Naive B cell (primary cell): ENCODE measurements at regions not wholly inside any gene's neighbourhood (a gene's known extent, or its start where the extent isn't known, plus 50 kb on each side); places are given as distances from the start of the nearest gene placed in this dataset.
"Not testable (repeated sequence)": the region's sequence is repeated elsewhere in the genome, so short reads cannot be mapped to it uniquely, and the experiment has no call there.

Source experiments
- ATAC-seq, 2 donors: fragments of 150-1000 bp; cut with Tn5 transposase; 2 replicates each; pipeline ENCODE4 v1.10.0; 2021; ENCODE audit warnings: low read depth in 2 of 2, mild to moderate bottlenecking in 2 of 2, moderate library complexity in 2 of 2
- DNase-seq: peaks from one replicate; pipeline ENCODE4 v3.0.0; 2022
- H3K27ac Mint-ChIP-seq, 6 donors: one replicate each; pipeline ENCODE4 v1.8.0; 2020 to 2022; ENCODE audit warnings: mild to moderate bottlenecking in 6 of 6, mixed read lengths in 6 of 6, moderate library complexity in 5 of 6, inconsistent platforms in 2 of 6
- H3K27me3 Mint-ChIP-seq, 3 donors: one replicate each; pipeline ENCODE4 v1.8.0; 2021 to 2022; ENCODE audit warnings: mixed read lengths in 3 of 3, mild to moderate bottlenecking in 1 of 3
- H3K36me3 Mint-ChIP-seq, 2 donors: one replicate each; pipeline ENCODE4 v1.8.0; 2020 to 2022; ENCODE audit warnings: mixed read lengths in 2 of 2, inconsistent platforms in 1 of 2, mild to moderate bottlenecking in 1 of 2
- H3K4me1 Mint-ChIP-seq, 3 donors: one replicate each; pipeline ENCODE4 v1.8.0; 2020 to 2022; ENCODE audit warnings: mixed read lengths in 3 of 3, inconsistent platforms in 1 of 3, mild to moderate bottlenecking in 1 of 3, moderate library complexity in 1 of 3
- H3K4me3 Mint-ChIP-seq, 8 donors: one replicate each; pipeline ENCODE4 v1.8.0; 2020 to 2022; ENCODE audit warnings: mild to moderate bottlenecking in 8 of 8, mixed read lengths in 8 of 8, moderate library complexity in 8 of 8, inconsistent platforms in 2 of 8
- H3K9me3 Mint-ChIP-seq, 7 donors: one replicate each; pipeline ENCODE4 v1.8.0; 2020 to 2022; ENCODE audit warnings: mixed read lengths in 7 of 7, mild to moderate bottlenecking in 5 of 7, inconsistent platforms in 2 of 7, moderate library complexity in 1 of 7

DNA sequence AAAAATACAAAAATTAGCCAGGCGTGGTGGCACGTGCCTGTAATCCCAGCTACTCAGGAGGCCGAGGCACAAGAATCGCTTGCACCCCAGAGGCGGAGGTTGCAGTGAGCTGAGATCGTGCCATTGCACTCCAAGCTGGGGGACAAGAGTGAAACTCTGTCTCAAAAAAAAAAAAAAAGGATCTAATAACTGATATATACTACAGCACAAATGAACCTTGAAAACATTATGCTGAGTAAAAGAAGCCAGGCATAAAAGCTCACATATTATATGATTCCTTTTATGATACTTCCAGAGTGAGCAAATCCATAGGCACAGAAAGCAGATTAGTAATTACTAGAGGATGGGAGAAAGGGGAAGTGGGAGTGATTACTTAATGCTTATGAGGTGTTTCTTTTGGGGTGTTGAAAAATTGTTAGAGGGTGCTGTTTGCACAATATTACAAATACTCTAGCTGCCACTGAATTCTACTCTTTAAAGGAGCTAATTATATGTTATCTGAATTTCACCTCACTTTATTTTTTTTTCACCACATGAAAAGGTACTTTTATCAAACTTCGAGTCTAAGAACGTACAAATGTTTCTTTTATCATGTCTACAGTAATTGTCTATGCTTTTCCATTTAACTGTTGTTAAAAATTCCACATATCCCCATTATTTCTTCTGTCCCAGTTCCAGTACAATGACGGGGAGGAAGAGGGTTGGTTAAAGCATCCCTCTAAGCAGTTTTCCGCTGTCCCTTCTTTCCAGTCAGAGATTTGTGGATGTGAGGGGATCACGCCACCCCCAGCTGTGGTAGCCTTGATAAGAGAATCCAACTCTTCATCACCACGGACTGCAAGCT lies 77.7 kb upstream of the FAM174B start:
- H3K27me3 Mint-ChIP-seq: peaks cover 21 to 30% (median 24%) of the 10 kb centered on the region in 3 donors
- H3K9me3 Mint-ChIP-seq: peaks cover 0 to 5% (median 0%) of the 10 kb centered on the region in 7 donors
- peak overlapping the region in 1 of 6 donors; percentile 21 for H3K27ac Mint-ChIP-seq
- H3K4me3 Mint-ChIP-seq: peak overlapping the region; percentile 29 to 92 (median 80)
- DNase-seq (no peak), ATAC-seq (peak in 1 of 2 donors; percentile 32)
- H3K4me1 Mint-ChIP-seq: peaks cover 0 to 22% (median 0%) of the 10 kb centered on the region in 3 donors
- H3K36me3 Mint-ChIP-seq: peaks cover 0 to 5% of the 10 kb centered on the region in 2 donors

DNA sequence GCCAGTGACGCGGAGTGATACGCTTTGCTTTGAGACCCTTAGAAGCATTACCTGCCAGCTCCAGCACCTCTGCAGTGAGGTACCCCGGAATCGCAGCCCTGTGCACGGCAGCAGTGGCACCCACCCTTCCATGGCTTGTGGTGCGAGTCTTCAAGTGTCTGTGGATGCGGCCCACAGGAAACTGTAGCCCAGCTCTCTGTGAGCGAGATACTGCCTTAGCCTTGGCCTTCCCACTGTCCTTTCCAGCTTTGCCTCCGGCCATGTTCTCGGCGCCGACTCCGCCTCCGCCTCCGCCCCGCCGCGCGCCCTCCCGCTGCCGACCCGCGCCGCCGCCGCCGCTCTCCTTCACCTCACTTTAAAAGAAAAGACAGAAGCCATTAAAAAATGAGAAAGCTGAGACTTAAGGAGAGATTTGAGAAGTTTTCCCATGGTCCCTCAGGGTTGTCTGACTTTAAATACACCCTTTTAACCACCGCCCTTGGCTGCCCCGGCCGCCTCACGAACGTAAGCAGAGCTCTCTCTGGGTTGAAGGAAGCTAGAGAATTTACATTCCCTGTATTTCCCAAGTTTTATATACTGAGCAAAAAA lies 78.5 kb upstream of the FAM174B start:
- peaks cover 0 to 5% of the 10 kb centered on the region in 2 donors for H3K36me3 Mint-ChIP-seq
- peaks cover 0 to 16% (median 0%) of the 10 kb centered on the region in 3 donors for H3K4me1 Mint-ChIP-seq
- H3K27ac Mint-ChIP-seq: peak overlapping the region in 1 of 6 donors; percentile 76
- peaks cover 0 to 5% (median 0%) of the 10 kb centered on the region in 7 donors for H3K9me3 Mint-ChIP-seq
- ATAC-seq: peak in 1 of 2 donors; percentile 18
- peak overlapping the region; percentile 64 to 92 (median 86) for H3K4me3 Mint-ChIP-seq
- DNase-seq: no peak
- H3K27me3 Mint-ChIP-seq: peaks cover 21 to 30% (median 28%) of the 10 kb centered on the region in 3 donors

DNA sequence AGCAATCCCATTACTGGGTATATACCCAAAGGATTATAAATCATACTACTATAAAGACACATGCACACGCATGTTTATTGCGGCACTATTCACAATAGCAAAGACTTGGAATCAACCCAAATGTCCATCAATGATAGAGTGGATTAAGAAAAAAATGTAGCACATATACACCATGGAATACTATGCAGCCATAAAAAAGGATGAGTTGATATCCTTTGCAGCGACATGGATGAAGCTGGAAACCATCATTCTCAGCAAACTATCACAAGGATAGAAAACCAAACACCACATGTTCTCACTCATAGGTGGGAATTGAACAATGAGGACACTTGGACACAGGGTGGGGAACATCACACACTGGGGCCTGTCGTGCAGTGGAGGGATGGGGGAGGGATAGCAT lies 83.7 kb upstream of the FAM174B start:
- not testable (repeated sequence) for H3K4me1 Mint-ChIP-seq, H3K27ac Mint-ChIP-seq, H3K4me3 Mint-ChIP-seq

DNA sequence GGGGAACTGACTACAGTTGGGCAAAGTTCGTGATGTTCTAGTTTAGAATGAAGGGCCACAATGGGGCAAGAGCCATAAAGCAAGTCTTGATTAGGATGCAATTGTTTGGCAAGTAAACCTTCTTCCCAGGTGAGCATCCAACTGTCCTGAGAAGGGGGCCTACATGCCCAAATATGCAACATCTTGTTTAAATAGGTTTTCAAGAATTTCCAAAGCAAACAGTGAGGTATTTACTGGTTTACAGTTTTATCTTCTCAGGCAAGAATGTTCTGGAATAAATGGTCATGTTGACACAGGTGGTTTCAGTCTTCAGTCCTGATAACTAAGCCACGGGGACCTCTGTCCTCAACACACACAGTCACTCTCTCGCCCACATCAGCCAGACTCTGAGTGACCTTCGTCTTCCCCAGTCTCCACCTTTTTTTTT lies 90.3 kb upstream of the FAM174B start:
- ATAC-seq (no peak), DNase-seq (no peak)
- peaks cover 0 to 1% (median 0%) of the 10 kb centered on the region in 7 donors for H3K9me3 Mint-ChIP-seq
- H3K4me3 Mint-ChIP-seq: no peak overlapping the region
- no peaks in the 10 kb centered on the region for H3K36me3 Mint-ChIP-seq
- no peaks in the 10 kb centered on the region for H3K4me1 Mint-ChIP-seq
- H3K27me3 Mint-ChIP-seq: peaks cover 0 to 8% (median 0%) of the 10 kb centered on the region in 3 donors
- H3K27ac Mint-ChIP-seq: no peak overlapping the region

More for the DNA sequence above, 83.7 kb upstream of the FAM174B start:
- not testable (repeated sequence) for DNase-seq, H3K36me3 Mint-ChIP-seq, ATAC-seq
- Mint-ChIP-seq H3K9me3 (peaks cover 0 to 11% (median 0%) of the 10 kb centered on the region in 7 donors), H3K27me3 (peaks cover 4 to 22% (median 18%) of the 10 kb centered on the region in 3 donors)

DNA sequence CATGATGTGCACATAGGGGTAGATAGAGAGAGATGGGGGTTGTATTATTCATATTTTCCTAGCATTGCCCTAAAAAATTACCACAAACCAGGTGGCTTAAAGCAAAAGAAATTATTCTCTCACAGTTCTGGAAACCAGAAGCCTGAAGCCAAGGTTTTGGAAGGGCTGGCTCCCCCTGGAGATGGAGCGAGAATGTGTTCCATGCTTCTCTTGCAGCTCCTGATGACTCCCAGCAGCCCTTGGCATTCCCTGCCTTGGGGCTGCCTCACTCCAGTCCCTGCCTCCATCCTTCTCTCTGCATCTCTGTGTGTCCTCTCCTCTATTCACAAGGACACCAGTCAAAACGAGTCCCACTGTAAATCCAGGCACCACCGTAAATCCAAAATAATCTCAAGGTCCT lies 91.5 kb upstream of the FAM174B start:
- peaks cover 0 to 13% (median 1%) of the 10 kb centered on the region in 3 donors for H3K27me3 Mint-ChIP-seq
- H3K4me1 Mint-ChIP-seq: no peaks in the 10 kb centered on the region
- H3K36me3 Mint-ChIP-seq: no peaks in the 10 kb centered on the region
- ATAC-seq: no peak
- H3K27ac Mint-ChIP-seq: no peak overlapping the region
- no peak overlapping the region for H3K4me3 Mint-ChIP-seq
- no peak for DNase-seq
- peaks cover 0 to 1% (median 0%) of the 10 kb centered on the region in 7 donors for H3K9me3 Mint-ChIP-seq

DNA sequence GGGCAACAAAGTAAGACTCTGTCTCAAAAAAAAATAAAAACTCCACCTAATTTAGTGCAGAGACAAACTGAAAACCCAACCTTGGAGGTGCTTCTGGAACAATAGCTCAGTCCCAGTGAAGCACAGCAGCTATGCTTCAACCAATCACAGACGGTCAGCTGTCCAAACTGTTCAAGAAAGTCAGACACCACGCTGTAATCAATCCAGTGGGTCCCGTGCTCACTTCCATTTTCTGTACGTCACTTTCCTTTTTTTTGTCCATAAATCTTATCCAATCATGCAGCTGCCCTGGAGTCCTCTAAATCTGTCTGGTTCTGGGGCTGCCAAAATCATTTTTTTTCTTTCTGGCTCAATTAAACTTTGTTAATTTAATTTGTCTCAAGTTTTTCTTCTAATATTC lies 93.6 kb upstream of the FAM174B start:
- Mint-ChIP-seq H3K4me1 (no peaks in the 10 kb centered on the region), H3K9me3 (no peaks in the 10 kb centered on the region), H3K27ac (peak overlapping the region in 1 of 6 donors; percentile 49), H3K4me3 (no peak overlapping the region), H3K36me3 (no peaks in the 10 kb centered on the region), H3K27me3 (peaks cover 0 to 12% (median 8%) of the 10 kb centered on the region in 3 donors)
- no peak for DNase-seq
- no peak for ATAC-seq

DNA sequence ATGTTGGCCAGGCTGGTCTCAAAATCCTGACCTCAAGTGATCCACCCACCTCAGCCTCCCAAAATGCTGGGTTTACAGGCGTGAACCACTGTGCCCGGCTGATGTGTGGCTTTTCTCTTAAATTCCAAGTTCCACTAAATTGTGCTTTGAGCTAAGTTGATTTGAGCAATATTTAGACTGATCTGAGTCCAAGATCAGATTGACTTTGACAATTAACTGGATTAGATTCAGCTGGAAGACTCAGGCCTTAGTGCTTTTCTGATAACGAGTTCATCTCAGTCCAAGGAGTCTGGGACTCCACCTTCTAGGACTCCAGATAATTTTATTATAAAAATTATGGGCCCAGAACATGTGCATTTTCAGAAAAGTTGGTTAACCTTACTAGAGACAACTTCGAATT lies 94.4 kb upstream of the FAM174B start:
- H3K36me3 Mint-ChIP-seq: no peaks in the 10 kb centered on the region
- no peak overlapping the region for H3K27ac Mint-ChIP-seq
- no peak overlapping the region for H3K4me3 Mint-ChIP-seq
- H3K27me3 Mint-ChIP-seq: peaks cover 0 to 12% (median 8%) of the 10 kb centered on the region in 3 donors
- no peaks in the 10 kb centered on the region for H3K4me1 Mint-ChIP-seq
- DNase-seq (no peak), ATAC-seq (no peak)
- no peaks in the 10 kb centered on the region for H3K9me3 Mint-ChIP-seq

DNA sequence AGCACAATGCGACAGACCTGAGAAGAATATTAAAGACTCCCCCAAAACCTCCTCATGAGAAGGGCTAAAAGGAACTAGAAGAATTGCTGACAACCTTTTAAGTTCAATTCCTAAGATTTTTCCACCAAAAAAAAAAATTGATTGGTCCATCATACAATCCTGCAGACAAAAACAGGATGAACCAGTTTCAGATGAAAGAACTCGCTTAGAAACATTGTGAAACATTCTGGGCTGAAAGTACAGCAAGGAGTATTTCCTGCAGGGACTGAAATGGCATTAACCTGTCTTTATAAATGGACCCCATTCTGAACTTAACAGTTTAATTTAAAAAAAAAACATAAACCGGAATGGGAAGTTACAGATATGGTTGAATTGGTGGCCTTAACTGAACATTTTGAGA lies 96.0 kb upstream of the FAM174B start:
- H3K4me1 Mint-ChIP-seq: no peaks in the 10 kb centered on the region
- H3K4me3 Mint-ChIP-seq: no peak overlapping the region
- no peak overlapping the region for H3K27ac Mint-ChIP-seq
- DNase-seq: no peak
- no peaks in the 10 kb centered on the region for H3K36me3 Mint-ChIP-seq
- no peak for ATAC-seq
- peaks cover 8 to 12% (median 9%) of the 10 kb centered on the region in 3 donors for H3K27me3 Mint-ChIP-seq
- no peaks in the 10 kb centered on the region for H3K9me3 Mint-ChIP-seq

DNA sequence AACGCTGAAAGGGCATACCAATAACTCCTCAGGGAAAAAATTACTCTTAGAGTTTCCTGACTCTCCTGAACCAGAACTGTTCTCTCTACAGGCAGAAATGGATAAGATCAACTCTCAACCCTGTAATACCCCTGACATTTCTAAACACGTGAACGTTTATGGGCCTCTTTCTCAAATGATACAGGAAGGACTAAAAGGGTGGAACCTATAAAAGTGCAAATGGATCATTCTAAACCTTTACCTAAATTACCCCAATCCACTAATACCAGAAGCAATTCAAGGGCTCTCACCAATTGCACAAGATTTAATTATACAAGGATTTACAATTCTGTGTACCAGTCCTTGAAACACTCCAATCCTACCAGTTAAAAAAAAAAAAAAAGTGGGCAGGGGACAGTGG lies 98.0 kb upstream of the FAM174B start:
- Mint-ChIP-seq H3K9me3 (no peaks in the 10 kb centered on the region), H3K4me1 (no peaks in the 10 kb centered on the region), H3K4me3 (peak overlapping the region in 1 of 8 donors; percentile 56), H3K27ac (no peak overlapping the region), H3K27me3 (peaks cover 8 to 21% (median 9%) of the 10 kb centered on the region in 3 donors), H3K36me3 (no peaks in the 10 kb centered on the region)
- DNase-seq (no peak), ATAC-seq (no peak)

DNA sequence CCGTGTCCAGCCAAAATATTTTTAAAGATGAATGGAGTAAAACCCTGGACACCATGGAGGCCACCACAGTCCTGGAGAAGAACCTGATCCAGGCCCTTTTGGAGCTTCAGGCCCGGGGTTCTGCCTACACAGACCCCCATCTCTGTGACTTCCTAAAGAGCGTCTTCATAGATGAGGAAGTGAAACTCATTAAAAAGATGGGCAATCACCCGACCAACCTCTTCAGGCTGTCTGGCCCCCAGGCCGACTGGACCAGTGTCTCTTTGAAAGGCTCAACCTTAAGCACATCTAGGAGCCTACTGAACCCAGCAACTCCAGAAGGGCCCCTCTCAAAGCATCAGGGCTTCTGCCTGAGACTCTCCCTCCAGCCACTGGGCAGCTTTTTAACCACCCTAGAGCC lies 107.9 kb upstream of the FAM174B start:
- no peak for DNase-seq
- H3K27me3 Mint-ChIP-seq: no peaks in the 10 kb centered on the region
- no peaks in the 10 kb centered on the region for H3K36me3 Mint-ChIP-seq
- no peak for ATAC-seq
- H3K27ac Mint-ChIP-seq: no peak overlapping the region
- no peak overlapping the region for H3K4me3 Mint-ChIP-seq
- H3K4me1 Mint-ChIP-seq: no peaks in the 10 kb centered on the region
- peaks cover 0 to 6% (median 2%) of the 10 kb centered on the region in 7 donors for H3K9me3 Mint-ChIP-seq

DNA sequence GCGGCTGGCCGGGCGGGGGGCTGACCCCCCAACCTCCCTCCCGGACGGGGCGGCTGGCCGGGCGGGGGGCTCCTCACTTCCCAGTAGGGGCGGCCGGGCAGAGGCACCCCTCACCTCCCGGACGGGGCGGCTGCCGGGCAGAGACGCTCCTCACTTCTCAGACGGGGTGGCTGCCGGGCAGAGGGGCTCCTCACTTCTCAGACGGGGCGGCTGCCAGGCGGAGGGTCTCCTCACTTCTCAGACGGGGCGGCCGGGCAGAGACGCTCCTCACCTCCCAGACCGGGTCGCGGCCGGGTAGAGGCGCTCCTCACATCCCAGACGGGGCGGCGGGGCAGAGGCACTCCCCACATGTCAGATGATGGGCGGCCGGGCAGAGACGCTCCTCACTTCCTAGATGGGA lies 112.6 kb upstream of the FAM174B start:
- H3K27ac Mint-ChIP-seq, H3K36me3 Mint-ChIP-seq, H3K4me3 Mint-ChIP-seq, ATAC-seq, DNase-seq, H3K27me3 Mint-ChIP-seq, H3K9me3 Mint-ChIP-seq, H3K4me1 Mint-ChIP-seq: not testable (repeated sequence)

DNA sequence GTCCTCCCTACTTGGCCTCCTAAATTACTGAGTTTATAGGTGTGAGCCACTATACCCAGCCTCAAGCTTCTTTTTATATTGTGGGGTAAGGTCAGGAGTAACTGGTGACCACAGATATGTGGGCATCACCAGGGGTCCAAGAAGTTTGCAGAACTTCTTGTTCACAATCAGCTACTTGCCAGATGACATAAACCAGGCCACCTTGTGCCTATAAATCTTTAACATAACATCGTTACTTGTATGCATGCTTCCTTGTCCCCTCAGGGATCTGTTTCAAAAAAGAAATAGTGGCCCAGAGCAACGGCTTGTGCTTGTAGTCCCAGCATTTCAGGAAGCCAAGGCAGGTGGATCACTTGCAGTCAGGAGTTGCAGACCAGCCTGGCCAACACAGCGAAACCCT lies 115.1 kb upstream of the FAM174B start:
- DNase-seq: no peak
- H3K27me3 Mint-ChIP-seq: no peaks in the 10 kb centered on the region
- H3K4me1 Mint-ChIP-seq: no peaks in the 10 kb centered on the region
- H3K9me3 Mint-ChIP-seq: peaks cover 0 to 2% (median 0%) of the 10 kb centered on the region in 7 donors
- H3K4me3 Mint-ChIP-seq: no peak overlapping the region
- H3K36me3 Mint-ChIP-seq: peaks cover 0 to 4% of the 10 kb centered on the region in 2 donors
- no peak for ATAC-seq
- H3K27ac Mint-ChIP-seq: no peak overlapping the region

DNA sequence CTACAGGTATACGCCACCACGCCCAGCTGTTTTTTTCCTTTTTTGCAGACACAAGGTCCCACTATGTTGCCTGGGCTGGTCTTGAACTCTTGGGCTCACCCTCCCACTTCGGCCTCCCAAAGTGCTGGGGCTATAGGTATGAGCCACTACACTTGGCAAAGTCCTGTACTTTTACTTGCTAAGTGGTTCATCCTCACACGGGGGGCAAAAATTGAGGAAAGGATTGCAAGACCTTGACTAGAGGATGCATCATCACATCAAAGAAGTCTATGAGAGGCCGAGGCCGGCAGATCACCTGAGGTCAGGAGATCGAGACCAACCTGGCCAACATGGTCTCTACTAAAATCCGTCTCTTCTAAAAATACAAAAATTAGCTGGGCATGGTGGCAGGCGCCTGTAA lies 116.5 kb upstream of the FAM174B start:
- ATAC-seq (no peak), DNase-seq (no peak)
- H3K27ac Mint-ChIP-seq: no peak overlapping the region
- peaks cover 0 to 2% (median 0%) of the 10 kb centered on the region in 7 donors for H3K9me3 Mint-ChIP-seq
- peaks cover 0 to 4% of the 10 kb centered on the region in 2 donors for H3K36me3 Mint-ChIP-seq
- no peak overlapping the region for H3K4me3 Mint-ChIP-seq
- H3K4me1 Mint-ChIP-seq: no peaks in the 10 kb centered on the region
- H3K27me3 Mint-ChIP-seq: no peaks in the 10 kb centered on the region
